ENCODE measurements at regions not wholly inside any gene's neighbourhood (a gene's known extent, or its start where the extent isn't known, plus 50 kb on each side); places are given as distances from the start of the nearest gene placed in this dataset.

DNA sequence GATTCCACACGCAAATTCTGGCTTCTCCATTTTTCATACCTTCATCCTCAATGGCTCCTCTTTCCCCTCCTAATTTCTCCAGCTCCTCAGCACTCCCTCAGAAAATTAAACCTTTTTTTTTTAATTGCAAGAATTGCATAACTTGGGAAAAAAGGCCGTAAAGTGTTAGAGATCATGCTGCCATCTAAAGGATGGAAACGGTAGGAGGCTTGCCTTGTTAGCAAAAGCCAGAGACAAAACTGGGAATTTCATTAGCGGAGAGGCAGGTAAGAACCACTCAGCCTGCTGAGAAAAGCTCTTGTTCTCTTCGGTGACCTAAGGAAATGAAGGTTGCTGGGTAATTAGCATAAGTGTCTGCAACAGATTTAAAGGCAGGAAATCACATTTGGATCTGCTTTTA lies 204.3 kb downstream of the AEBP2 start:
- Histone ChIP-seq H3K36me3 (ENCODE audit: control insufficient read depth in 4 of 4, insufficient read depth in 3 of 4, low read depth in 1 of 4, low read length in 3 of 4) (no peaks in the 10 kb centered on the region), H3K9me3 (ENCODE audit: control insufficient read depth in 4 of 4, low read length in 3 of 4) (no peaks in the 10 kb centered on the region), H3K27ac (ENCODE audit: low read depth in 1 of 2, low read length in 2 of 2) (no peak overlapping the region), H3K27me3 (ENCODE audit: control insufficient read depth in 4 of 4, insufficient read depth in 4 of 4, low read length in 3 of 4) (no peaks in the 10 kb centered on the region), H3K9ac (ENCODE audit: low read depth in 1 of 2, low read length in 2 of 2) (no peak overlapping the region), H3K4me3 (ENCODE audit: low read depth in 1 of 3, low read length in 3 of 3) (no peak overlapping the region), H3K4me1 (ENCODE audit: control insufficient read depth in 4 of 4, insufficient read depth in 4 of 4, low read length in 3 of 4) (no peaks in the 10 kb centered on the region)
- no peak for DNase-seq (ENCODE audit: low spot score)
- no peak for TF ChIP-seq GABPA (IDR thresholded peaks at IDR 0.05 in 1 of 2, conservative IDR thresholded peaks at IDR 0.05 in 1 of 2)
- no peak for TF ChIP-seq RXRA (IDR thresholded peaks at IDR 0.05)
- peak; percentile 52 for TF ChIP-seq CTCF (IDR thresholded peaks at IDR 0.05; ENCODE audit: low read depth, low read length, missing input control)
- peak; percentile 84 to 87 for TF ChIP-seq RAD21 (IDR thresholded peaks at IDR 0.05)
- TF ChIP-seq, protein P1, sequence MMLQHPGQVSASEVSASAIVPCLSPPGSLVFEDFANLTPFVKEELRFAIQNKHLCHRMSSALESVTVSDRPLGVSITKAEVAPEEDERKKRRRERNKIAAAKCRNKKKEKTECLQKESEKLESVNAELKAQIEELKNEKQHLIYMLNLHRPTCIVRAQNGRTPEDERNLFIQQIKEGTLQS (IDR thresholded peaks at IDR 0.05): no peak
- TF ChIP-seq NR2F2 (IDR thresholded peaks at IDR 0.05): no peak
- 23% methylated on average over 5 of the region's 5 CpGs for WGBS

DNA sequence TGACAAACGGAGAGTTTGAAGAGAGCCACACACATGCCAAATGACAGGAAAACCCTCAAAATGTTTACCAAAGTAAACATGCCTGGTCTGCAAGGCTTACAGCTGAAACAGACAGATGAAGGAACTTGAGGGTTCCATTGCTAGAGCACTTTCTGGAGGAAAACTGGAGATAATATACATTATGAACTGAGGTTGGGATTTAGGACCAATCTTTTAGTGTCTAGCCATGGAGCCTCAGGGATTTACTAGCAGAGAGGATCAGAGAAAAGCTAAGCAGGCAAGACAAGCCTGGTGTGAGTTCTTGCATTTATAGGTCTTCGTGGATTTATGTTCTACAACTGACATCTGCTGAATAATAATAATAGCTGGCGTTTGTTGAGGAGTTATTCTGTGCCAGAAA lies 205.3 kb downstream of the AEBP2 start:
- Histone ChIP-seq H3K27me3 (ENCODE audit: control insufficient read depth in 4 of 4, insufficient read depth in 4 of 4, low read length in 3 of 4) (no peaks in the 10 kb centered on the region), H3K27ac (ENCODE audit: low read depth in 1 of 2, low read length in 2 of 2) (no peak overlapping the region), H3K9me3 (ENCODE audit: control insufficient read depth in 4 of 4, low read length in 3 of 4) (no peaks in the 10 kb centered on the region), H3K9ac (ENCODE audit: low read depth in 1 of 2, low read length in 2 of 2) (no peak overlapping the region), H3K4me1 (ENCODE audit: control insufficient read depth in 4 of 4, insufficient read depth in 4 of 4, low read length in 3 of 4) (no peaks in the 10 kb centered on the region), H3K4me3 (ENCODE audit: low read depth in 1 of 3, low read length in 3 of 3) (no peak overlapping the region), H3K36me3 (ENCODE audit: control insufficient read depth in 4 of 4, insufficient read depth in 3 of 4, low read depth in 1 of 4, low read length in 3 of 4) (no peaks in the 10 kb centered on the region)
- WGBS: 77% methylated on average over 3 of the region's 3 CpGs
- no peak for DNase-seq (ENCODE audit: low spot score)
- no peak for TF ChIP-seq GABPA (IDR thresholded peaks at IDR 0.05 in 1 of 2, conservative IDR thresholded peaks at IDR 0.05 in 1 of 2)
- TF ChIP-seq NR2F2 (IDR thresholded peaks at IDR 0.05): no peak
- TF ChIP-seq RAD21 (IDR thresholded peaks at IDR 0.05): no peak
- TF ChIP-seq EGR1 (IDR thresholded peaks at IDR 0.05; ENCODE audit: low read depth in 2 of 2): no peak
- no peak for TF ChIP-seq FOXA1 (IDR thresholded peaks at IDR 0.05)
- no peak for TF ChIP-seq RXRA (IDR thresholded peaks at IDR 0.05)
- TF ChIP-seq TAF1 (conservative IDR thresholded peaks at IDR 0.05): no peak
- no peak for TF ChIP-seq HNF4A (conservative IDR thresholded peaks at IDR 0.05)

DNA sequence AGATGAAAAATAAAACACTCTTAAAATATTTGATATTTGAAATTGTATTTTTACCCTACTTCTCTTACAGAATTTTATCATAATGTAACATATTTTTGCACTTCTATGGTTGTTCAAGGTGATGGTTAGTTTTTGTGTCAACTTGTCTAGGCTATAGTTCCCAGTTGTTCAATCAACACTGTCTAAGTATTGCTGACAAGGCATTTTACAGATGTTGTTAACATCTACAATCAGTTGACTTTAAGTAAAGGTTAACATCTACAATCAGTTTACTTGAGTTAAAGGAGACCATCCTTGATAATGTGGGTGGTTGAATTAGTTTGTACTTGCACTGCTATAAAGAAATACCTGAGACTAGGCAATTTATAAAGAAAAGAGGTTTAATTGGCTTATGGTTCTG lies 206.5 kb downstream of the AEBP2 start:
- no peak for DNase-seq (ENCODE audit: low spot score)
- H3K27ac ChIP-seq (ENCODE audit: low read depth in 1 of 2, low read length in 2 of 2): no peak overlapping the region

More for the DNA sequence above, 206.5 kb downstream of the AEBP2 start:
- H3K27me3 ChIP-seq (ENCODE audit: control insufficient read depth in 4 of 4, insufficient read depth in 4 of 4, low read length in 3 of 4): no peaks in the 10 kb centered on the region
- no peak overlapping the region for H3K9ac ChIP-seq (ENCODE audit: low read depth in 1 of 2, low read length in 2 of 2)
- no peaks in the 10 kb centered on the region for H3K9me3 ChIP-seq (ENCODE audit: control insufficient read depth in 4 of 4, low read length in 3 of 4)
- TF ChIP-seq YY1 (IDR thresholded peaks at IDR 0.05) (no peak), SP1 (IDR thresholded peaks at IDR 0.05) (no peak), RAD21 (IDR thresholded peaks at IDR 0.05) (no peak), HNF4G (IDR thresholded peaks at IDR 0.05) (no peak)
- TF ChIP-seq, protein P2, sequence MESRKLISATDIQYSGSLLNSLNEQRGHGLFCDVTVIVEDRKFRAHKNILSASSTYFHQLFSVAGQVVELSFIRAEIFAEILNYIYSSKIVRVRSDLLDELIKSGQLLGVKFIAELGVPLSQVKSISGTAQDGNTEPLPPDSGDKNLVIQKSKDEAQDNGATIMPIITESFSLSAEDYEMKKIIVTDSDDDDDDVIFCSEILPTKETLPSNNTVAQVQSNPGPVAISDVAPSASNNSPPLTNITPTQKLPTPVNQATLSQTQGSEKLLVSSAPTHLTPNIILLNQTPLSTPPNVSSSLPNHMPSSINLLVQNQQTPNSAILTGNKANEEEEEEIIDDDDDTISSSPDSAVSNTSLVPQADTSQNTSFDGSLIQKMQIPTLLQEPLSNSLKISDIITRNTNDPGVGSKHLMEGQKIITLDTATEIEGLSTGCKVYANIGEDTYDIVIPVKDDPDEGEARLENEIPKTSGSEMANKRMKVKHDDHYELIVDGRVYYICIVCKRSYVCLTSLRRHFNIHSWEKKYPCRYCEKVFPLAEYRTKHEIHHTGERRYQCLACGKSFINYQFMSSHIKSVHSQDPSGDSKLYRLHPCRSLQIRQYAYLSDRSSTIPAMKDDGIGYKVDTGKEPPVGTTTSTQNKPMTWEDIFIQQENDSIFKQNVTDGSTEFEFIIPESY (IDR thresholded peaks at IDR 0.05): no peak
- H3K4me3 ChIP-seq (ENCODE audit: low read depth in 1 of 3, low read length in 3 of 3): no peak overlapping the region
- no peaks in the 10 kb centered on the region for H3K36me3 ChIP-seq (ENCODE audit: control insufficient read depth in 4 of 4, insufficient read depth in 3 of 4, low read depth in 1 of 4, low read length in 3 of 4)
- H3K4me1 ChIP-seq (ENCODE audit: control insufficient read depth in 4 of 4, insufficient read depth in 4 of 4, low read length in 3 of 4): no peaks in the 10 kb centered on the region
